HG03558 (cell line): ENCODE measurements at regions not wholly inside any gene's neighbourhood (a gene's known extent, or its start where the extent isn't known, plus 50 kb on each side); places are given as distances from the start of the nearest gene placed in this dataset.
"Not testable (repeated sequence)": the region's sequence is repeated elsewhere in the genome, so short reads cannot be mapped to it uniquely, and the experiment has no call there.

ENCODE experiments used
- ATAC-seq: cut with Tn5 transposase; IDR thresholded peaks from one replicate; pipeline ENCODE4 v1.9.1; 2021; ENCODE audit warnings: moderate number of reproducible peaks; ENCODE audit not compliant: unreplicated experiment; ENCODE audit errors: extremely low read depth

GRCh38 chr6:148602136-148602535, 144.7 kb upstream of the UST start:
- ATAC-seq: no peak

DNA sequence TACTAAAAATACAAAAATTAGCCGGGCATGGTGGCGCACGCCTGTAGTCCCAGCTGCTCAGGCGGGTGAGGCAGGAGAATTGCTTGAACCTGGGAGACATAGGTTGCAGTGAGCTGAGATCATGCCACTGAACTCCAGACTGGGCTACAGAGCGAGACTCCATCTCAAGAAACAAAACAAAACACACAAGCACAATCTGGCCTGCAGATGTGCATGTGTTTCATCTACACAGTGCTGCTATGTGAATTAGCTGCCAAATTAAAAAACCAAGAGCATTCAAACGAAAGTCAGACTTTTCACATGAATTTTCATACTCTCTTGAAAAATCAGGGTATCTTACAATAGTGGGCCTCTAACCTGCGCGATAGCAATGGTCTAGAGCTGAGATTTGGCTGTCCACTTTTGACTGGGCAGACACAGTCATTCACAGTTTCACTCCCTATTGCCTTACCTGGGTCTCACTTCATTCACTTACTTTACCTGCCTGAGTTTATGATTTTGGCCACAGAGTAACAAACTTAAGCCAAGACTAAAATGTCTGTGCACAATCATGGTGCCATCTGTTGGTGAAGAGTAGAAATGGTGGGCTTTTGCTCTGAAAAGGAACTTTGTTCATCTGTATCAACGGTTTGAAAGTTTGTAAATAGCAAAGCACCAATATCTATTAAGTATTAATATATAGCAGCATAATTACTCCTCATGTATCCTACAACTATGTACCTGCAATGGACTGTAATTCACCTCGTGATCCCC, 138.5 kb upstream of the UST start:
- no peak for ATAC-seq

- ATAC-seq: no peak
These were observed 135.6 kb upstream of the UST start for GRCh38 chr6:148611213-148611612.

DNA sequence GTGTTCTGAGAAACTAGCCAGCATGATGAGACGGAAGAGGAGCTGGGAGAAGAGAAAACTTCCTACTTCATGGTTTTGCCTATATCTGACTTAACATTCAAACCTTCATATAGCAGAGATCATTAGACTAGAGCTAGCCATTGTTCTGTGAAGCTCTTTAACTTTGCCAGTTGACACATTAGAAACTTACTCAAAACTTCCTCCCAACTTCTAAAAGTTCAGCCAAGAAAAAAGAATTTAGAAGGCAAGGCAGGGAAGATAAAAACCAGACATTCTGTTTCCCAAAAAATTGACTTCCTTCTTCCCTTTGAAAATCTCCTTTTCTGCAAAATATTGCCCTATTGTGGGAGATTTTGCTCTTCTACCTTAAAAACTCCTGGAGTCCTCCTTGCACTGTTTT, 134.8 kb upstream of the UST start:
- ATAC-seq: no peak

DNA sequence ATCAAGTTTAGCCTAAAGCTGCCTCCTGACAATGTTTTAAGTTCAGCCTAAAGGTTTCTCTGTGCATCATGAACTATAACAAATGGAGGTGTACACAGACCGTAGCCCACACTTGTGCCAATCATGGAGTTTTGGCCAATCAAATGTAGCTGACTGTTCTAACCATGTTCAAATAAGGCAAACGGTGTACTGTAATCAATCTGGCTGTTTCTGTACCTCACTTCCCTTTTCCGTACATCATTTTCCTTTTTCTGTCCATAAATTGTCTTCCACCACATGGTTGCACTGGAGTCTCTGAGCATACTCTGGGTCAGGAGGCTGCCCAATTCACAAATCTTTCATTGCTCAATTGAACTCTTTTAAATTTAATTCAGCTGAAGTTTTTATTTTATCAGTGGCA, 132.2 kb upstream of the UST start:
- ATAC-seq: no peak

GRCh38 chr6:148616841-148617240, 130.0 kb upstream of the UST start:
- no peak for ATAC-seq

DNA sequence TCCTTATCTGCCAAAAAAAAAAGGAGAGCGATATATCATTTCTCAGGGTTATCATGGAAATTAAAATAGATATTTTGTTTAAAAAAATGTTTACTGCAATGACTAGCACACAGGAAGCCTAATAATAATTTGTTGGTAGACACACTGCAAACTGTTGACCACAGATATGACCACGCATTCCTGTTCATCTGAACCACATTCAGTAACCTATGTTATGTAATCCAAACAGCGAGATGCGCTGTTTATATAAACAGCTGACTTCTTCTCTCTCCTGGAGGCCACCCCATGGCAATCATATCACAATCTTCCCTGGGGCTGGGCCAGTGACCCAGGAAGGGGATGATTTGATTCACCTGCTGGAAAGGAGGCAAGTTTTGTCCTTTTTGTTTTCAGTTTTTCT, 129.3 kb upstream of the UST start:
- no peak for ATAC-seq

DNA sequence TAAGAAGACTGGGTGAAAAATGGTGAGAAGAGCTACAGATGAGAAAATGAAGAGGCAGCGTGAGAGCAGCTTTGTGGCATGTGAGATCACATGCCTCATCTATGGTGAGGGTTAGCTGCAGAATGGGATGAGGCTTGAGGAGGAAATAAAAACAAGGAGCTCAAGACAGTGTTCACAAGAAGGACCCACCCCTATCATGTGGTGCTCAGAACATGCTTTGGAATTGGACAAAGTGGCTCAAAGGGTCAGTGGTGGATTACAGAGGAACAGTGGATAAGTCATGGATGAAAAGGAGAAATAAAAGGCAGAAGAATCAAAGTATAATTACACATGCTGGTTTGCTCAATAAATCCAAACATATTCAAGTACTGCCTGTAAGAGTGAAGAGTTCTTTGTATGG, 126.9 kb upstream of the UST start:
- no peak for ATAC-seq

GRCh38 chr6:148620579-148621298, 126.1 kb upstream of the UST start:
- no peak for ATAC-seq

- ATAC-seq: no peak
These were observed 121.2 kb upstream of the UST start for GRCh38 chr6:148625609-148626008.

- ATAC-seq: no peak
These were observed 118.6 kb upstream of the UST start for GRCh38 chr6:148628251-148628650.

DNA sequence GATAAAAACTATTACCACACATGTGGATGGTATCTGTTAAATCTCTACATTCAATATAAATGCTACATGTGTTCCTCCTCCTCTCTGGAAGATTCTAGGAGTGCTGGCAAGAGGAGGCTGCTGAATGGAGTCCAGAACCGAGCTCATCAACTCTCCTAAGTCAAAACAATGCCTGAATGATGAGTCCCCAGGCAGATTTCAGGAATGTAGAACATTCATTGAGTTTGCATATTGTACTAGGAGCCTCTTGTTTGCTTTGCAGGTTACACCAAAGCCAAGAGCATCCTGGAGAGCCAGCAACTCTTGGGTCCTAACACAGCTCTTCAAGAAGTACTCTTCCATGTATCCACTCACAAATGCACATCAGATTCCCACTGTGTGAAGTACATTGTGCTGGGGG, 117.6 kb upstream of the UST start:
- ATAC-seq: no peak

DNA sequence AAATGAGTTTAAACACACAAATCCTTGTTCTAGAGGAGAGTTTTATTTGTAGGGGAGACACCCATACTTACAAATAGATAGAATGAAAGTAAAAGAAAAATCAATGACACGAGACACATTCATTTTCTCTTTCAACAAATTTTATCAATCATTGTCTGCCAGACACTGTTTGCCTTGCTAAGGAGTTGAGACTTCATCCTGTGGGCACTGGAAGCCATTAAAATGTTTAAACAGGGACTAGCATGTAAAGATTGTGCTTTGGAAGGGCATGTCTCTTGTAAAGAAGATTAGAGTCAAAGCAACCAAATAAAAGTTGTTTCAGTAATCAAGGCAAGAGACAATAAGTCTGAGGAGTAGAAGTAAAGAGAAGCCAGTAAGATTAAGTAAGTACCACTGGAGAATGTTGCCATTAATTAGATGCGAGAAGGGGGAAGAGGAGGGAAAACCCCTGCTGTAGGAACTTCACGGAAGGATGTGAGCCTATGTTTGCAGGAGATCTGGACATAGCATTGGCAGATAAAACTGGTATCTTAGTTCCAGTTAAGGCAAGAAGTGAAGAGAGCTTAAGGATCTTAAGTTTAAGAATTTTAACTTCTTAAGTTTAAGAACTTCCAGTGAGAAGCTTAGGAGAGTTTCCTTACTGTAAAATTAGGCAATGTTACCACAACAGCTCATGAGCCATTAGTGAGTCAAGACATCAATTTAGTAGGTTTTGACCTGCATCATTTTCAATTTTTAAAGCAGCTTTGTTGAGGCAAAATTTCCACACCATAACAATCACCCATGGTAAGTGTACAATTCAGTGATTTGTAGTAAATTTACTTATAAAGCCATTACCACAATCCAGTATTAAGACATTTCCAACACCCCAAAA, 117.0 kb upstream of the UST start:
- no peak for ATAC-seq

DNA sequence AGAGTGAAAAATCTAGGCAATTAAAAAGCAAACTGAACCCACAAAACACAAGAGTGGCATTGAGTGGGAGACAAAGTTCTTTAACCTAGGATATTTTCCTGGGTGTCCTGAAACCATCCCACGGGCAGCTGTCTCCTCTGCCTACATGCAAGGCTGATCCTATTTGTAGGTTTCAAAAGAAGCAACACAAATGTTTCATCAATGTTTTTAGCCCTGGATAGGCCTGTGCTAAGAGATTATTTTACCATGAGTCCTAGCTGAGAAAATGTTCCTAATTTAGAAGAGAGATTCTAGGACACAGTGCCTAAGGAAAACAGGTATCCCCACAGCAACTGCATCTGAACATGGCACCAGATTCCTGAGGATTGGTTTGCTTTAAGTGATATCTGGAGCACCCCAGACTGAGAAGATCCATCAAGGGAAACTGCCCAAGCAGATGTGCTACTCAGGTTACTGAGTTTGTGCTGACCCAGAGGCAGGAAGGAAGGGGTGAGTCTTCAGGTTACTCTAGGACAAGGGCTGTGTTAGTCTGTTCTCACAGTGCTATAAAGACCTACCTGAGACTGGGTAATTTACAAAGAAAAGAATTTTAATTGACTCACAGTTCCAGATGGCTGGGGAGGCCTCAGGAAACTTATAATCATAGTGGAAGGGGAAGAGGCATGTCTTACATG, 111.6 kb upstream of the UST start:
- ATAC-seq: no peak

DNA sequence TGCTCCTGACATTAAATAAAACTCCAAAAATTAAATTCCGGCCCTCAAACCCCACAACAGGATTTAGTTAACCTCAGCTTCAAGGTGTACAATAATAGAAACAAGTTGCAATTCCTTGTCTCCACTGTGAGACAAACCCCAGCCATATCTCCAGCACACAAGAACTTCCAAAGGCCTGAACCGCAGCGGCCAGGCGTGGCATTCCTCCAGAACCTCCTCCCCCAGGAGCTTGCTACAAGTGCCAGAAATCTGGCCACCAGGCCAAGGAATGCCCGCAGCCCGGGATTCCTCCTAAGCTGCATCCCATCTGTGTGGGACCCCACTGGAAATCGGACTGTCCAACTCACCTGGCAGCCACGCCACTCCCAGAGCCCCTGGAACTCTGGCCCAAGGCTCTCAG, 105.0 kb upstream of the UST start:
- ATAC-seq: not testable (repeated sequence)

GRCh38 chr6:148643208-148643607, 103.6 kb upstream of the UST start:
- not testable (repeated sequence) for ATAC-seq

DNA sequence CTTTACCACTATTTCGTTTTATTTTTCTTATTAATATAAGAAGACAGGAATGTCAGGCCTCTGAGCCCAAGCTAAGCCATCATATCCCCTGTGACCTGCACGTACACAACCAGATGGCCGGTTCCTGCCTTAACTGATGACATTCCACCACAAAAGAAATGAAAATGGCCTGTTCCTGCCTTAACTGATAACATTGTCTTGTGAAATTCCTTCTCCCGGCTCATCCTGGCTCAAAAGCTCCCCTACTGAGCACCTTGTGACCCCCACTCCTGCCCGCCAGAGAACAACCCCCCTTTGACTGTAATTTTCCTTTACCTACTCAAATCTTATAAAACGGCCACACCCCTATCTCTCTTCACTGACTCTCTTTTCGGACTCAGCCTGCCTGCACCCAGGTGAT, 101.8 kb upstream of the UST start:
- not testable (repeated sequence) for ATAC-seq

DNA sequence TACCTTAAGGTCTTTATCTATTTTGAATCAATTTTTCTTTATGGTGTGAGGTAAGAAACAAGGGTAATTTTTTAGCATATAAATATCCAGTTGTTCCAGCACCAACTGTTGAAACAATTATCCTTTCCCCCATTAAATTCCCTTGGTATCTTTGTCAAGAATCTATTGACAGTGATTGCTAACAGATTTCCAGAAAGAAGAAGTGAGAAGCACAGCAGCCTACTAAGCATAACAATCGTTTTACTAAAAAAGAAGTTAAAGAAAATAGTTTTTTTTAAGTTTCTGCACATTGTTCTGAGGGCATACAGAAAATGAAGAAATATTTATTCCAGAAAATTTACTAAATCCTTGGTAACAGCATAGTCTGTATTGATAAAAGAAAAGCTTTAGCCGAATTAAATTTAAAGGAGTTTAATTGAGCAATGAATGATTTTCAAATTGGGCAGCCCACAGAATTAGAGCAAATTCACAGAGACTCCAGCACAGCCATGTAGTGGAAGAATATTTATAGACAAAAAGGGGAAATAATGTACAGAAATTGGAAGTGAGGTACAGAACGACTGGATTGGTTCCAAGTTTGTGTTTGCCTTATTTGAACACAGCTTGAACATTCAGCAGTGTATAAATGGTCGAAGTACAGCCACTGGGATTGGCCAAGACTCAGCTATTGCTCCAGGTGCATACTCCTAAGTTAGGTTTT, 97.9 kb upstream of the UST start:
- no peak for ATAC-seq

GRCh38 chr6:148649454-148649963, 97.3 kb upstream of the UST start:
- ATAC-seq: no peak
